ENCODE measurements at regions not wholly inside any gene's neighbourhood (a gene's known extent, or its start where the extent isn't known, plus 50 kb on each side); places are given as distances from the start of the nearest gene placed in this dataset.

DNA sequence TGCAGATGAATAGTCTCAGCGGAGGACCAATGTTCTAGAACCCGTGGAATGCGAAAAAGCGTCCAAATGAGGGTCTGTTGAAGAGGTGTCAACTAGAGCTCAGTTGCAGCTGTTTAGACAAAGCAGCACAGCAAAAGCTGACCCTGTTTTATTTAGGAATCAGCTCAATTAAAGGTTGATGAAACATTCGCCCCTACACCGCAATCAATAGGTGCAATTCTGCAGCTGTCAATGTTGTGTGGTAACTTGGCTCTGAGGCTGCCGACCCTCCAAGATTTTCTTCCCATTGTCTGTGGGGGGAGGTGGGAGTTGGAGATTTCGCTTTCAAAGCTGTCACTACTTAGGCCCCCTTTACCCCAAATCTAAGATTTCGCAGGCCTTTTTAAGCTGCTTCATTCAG is 330.0 kb downstream of the ETAA1 start:
- TF ChIP-seq, protein P1, sequence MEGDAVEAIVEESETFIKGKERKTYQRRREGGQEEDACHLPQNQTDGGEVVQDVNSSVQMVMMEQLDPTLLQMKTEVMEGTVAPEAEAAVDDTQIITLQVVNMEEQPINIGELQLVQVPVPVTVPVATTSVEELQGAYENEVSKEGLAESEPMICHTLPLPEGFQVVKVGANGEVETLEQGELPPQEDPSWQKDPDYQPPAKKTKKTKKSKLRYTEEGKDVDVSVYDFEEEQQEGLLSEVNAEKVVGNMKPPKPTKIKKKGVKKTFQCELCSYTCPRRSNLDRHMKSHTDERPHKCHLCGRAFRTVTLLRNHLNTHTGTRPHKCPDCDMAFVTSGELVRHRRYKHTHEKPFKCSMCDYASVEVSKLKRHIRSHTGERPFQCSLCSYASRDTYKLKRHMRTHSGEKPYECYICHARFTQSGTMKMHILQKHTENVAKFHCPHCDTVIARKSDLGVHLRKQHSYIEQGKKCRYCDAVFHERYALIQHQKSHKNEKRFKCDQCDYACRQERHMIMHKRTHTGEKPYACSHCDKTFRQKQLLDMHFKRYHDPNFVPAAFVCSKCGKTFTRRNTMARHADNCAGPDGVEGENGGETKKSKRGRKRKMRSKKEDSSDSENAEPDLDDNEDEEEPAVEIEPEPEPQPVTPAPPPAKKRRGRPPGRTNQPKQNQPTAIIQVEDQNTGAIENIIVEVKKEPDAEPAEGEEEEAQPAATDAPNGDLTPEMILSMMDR (IDR thresholded peaks at IDR 0.05), result no peak
- no peak for TF ChIP-seq ZFX (IDR thresholded peaks at IDR 0.05; ENCODE audit: borderline replicate concordance)

All from 22Rv1 (cell line).